ENCODE measurements at regions not wholly inside any gene's neighbourhood (a gene's known extent, or its start where the extent isn't known, plus 50 kb on each side); places are given as distances from the start of the nearest gene placed in this dataset.

GRCh38 chr4:57916479-57916878, 806.3 kb upstream of the IGFBP7 start:
- Histone ChIP-seq H3K27ac (ENCODE audit: low read length) (no peak overlapping the region), H3K4me1 (ENCODE audit: control insufficient read depth, insufficient read depth, low read length) (no peaks in the 10 kb centered on the region), H3K4me3 (ENCODE audit: low read length) (no peak overlapping the region), H3K36me3 (ENCODE audit: control insufficient read depth, insufficient read depth, low read length) (no peaks in the 10 kb centered on the region), H3K27me3 (ENCODE audit: control insufficient read depth, insufficient read depth, low read length) (no peaks in the 10 kb centered on the region), H3K9me3 (ENCODE audit: control insufficient read depth, insufficient read depth, low read length) (no peaks in the 10 kb centered on the region)
- no peak overlapping the region for H3K27ac Mint-ChIP-seq
- ATAC-seq: no peak
- peaks cover 9 to 10% of the 10 kb centered on the region in 2 donors for H3K9me3 Mint-ChIP-seq
- H3K4me1 Mint-ChIP-seq: no peaks in the 10 kb centered on the region
- no peak overlapping the region for H3K4me3 Mint-ChIP-seq
- intact Hi-C loops (cut with micrococcal nuclease): no loop called here
- no peak for DNase-seq
- H3K36me3 Mint-ChIP-seq: no peaks in the 10 kb centered on the region
- no peaks in the 10 kb centered on the region for H3K27me3 Mint-ChIP-seq (ENCODE audit: low read depth in 2 of 2)
- TF ChIP-seq, protein P1, sequence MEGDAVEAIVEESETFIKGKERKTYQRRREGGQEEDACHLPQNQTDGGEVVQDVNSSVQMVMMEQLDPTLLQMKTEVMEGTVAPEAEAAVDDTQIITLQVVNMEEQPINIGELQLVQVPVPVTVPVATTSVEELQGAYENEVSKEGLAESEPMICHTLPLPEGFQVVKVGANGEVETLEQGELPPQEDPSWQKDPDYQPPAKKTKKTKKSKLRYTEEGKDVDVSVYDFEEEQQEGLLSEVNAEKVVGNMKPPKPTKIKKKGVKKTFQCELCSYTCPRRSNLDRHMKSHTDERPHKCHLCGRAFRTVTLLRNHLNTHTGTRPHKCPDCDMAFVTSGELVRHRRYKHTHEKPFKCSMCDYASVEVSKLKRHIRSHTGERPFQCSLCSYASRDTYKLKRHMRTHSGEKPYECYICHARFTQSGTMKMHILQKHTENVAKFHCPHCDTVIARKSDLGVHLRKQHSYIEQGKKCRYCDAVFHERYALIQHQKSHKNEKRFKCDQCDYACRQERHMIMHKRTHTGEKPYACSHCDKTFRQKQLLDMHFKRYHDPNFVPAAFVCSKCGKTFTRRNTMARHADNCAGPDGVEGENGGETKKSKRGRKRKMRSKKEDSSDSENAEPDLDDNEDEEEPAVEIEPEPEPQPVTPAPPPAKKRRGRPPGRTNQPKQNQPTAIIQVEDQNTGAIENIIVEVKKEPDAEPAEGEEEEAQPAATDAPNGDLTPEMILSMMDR (IDR thresholded peaks at IDR 0.05): no peak

- H3K9me3 Mint-ChIP-seq: peaks cover 4 to 5% of the 10 kb centered on the region in 2 donors
- Histone ChIP-seq H3K36me3 (ENCODE audit: control insufficient read depth, insufficient read depth, low read length) (no peaks in the 10 kb centered on the region), H3K27ac (ENCODE audit: low read length) (no peak overlapping the region), H3K4me3 (ENCODE audit: low read length) (no peak overlapping the region), H3K27me3 (ENCODE audit: control insufficient read depth, insufficient read depth, low read length) (no peaks in the 10 kb centered on the region), H3K4me1 (ENCODE audit: control insufficient read depth, insufficient read depth, low read length) (no peaks in the 10 kb centered on the region), H3K9me3 (ENCODE audit: control insufficient read depth, insufficient read depth, low read length) (no peaks in the 10 kb centered on the region)
- TF ChIP-seq, protein P1 (IDR thresholded peaks at IDR 0.05): no peak
- H3K4me3 Mint-ChIP-seq: no peak overlapping the region
- no peaks in the 10 kb centered on the region for H3K27me3 Mint-ChIP-seq (ENCODE audit: low read depth in 2 of 2)
- ATAC-seq (no peak), DNase-seq (no peak)
- no peaks in the 10 kb centered on the region for H3K36me3 Mint-ChIP-seq
- no peak overlapping the region for H3K27ac Mint-ChIP-seq
- intact Hi-C loops (cut with micrococcal nuclease): no loop called here
- no peaks in the 10 kb centered on the region for H3K4me1 Mint-ChIP-seq
Measured at GRCh38 chr4:57911203-57911602, 801.0 kb upstream of the IGFBP7 start.

DNA sequence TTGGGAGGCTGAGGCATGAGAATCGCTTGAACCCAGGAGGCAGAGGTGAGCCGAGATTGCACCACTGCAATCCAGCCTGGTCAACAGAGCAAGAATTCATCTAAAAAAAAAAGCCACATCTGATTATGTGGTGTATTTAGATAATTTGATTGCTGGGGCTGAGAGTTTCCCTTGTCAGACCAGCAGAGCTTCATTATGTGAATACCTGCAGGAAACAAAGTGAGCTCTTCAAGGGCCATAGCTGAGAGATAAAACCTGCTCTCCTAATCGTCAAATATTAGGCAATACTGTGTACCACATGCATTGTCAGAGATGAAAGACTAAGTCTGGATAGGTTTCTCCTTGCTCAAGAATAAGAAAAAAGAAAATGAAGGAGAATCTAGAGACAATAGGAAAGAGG, 800.0 kb upstream of the IGFBP7 start:
- no peak overlapping the region for H3K4me3 ChIP-seq (ENCODE audit: low read length)
- Mint-ChIP-seq H3K27me3 (ENCODE audit: low read depth in 2 of 2) (no peaks in the 10 kb centered on the region), H3K36me3 (no peaks in the 10 kb centered on the region), H3K4me3 (no peak overlapping the region), H3K27ac (no peak overlapping the region), H3K9me3 (peaks cover 3 to 8% of the 10 kb centered on the region in 2 donors), H3K4me1 (no peaks in the 10 kb centered on the region)
- TF ChIP-seq, protein P1 (IDR thresholded peaks at IDR 0.05): no peak
- no peaks in the 10 kb centered on the region for H3K27me3 ChIP-seq (ENCODE audit: control insufficient read depth, insufficient read depth, low read length)
- WGBS (ENCODE audit: insufficient coverage): 98% methylated on average over 3 of the region's 3 CpGs
- H3K9me3 ChIP-seq (ENCODE audit: control insufficient read depth, insufficient read depth, low read length): no peaks in the 10 kb centered on the region
- ATAC-seq (no peak), DNase-seq (no peak)
- H3K4me1 ChIP-seq (ENCODE audit: control insufficient read depth, insufficient read depth, low read length): no peaks in the 10 kb centered on the region
- intact Hi-C loops (cut with micrococcal nuclease): no loop called here
- H3K36me3 ChIP-seq (ENCODE audit: control insufficient read depth, insufficient read depth, low read length): no peaks in the 10 kb centered on the region
- H3K27ac ChIP-seq (ENCODE audit: low read length): no peak overlapping the region

DNA sequence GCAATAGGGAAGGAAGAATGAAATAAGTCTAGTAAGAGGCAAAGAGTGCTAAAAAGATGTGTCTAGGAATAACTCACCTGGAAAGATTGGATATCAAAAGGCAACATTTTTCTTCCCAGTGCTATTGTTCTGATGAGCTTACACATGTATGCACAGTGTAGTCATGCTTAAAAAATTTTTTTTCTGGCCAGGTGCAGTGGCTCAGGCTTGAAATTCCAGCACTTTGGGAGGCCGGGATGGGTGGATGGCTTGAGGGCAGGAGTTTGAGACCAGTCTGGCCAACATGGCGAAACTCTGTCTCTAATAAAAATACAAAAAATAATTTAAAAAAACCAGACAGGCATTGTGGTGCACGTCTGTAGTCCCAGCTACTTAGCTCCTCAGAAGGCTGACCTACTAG, 795.8 kb upstream of the IGFBP7 start:
- WGBS (ENCODE audit: insufficient coverage): 78% methylated on average over 3 of the region's 3 CpGs
- peaks cover 2 to 11% of the 10 kb centered on the region in 2 donors for H3K9me3 Mint-ChIP-seq
- Histone ChIP-seq H3K27me3 (ENCODE audit: control insufficient read depth, insufficient read depth, low read length) (no peaks in the 10 kb centered on the region), H3K27ac (ENCODE audit: low read length) (no peak overlapping the region), H3K4me1 (ENCODE audit: control insufficient read depth, insufficient read depth, low read length) (no peaks in the 10 kb centered on the region), H3K4me3 (ENCODE audit: low read length) (no peak overlapping the region), H3K36me3 (ENCODE audit: control insufficient read depth, insufficient read depth, low read length) (no peaks in the 10 kb centered on the region), H3K9me3 (ENCODE audit: control insufficient read depth, insufficient read depth, low read length) (no peaks in the 10 kb centered on the region)
- no peaks in the 10 kb centered on the region for H3K27me3 Mint-ChIP-seq (ENCODE audit: low read depth in 2 of 2)
- no peaks in the 10 kb centered on the region for H3K36me3 Mint-ChIP-seq
- DNase-seq (no peak), ATAC-seq (no peak)
- TF ChIP-seq, protein P1 (IDR thresholded peaks at IDR 0.05): no peak
- intact Hi-C loops (cut with micrococcal nuclease): no loop called here
- H3K4me1 Mint-ChIP-seq: no peaks in the 10 kb centered on the region
- no peak overlapping the region for H3K4me3 Mint-ChIP-seq
- no peak overlapping the region for H3K27ac Mint-ChIP-seq

Data from natural killer cell (primary cell).